ENCODE measurements at regions not wholly inside any gene's neighbourhood (a gene's known extent, or its start where the extent isn't known, plus 50 kb on each side); places are given as distances from the start of the nearest gene placed in this dataset.

GRCh38 chr6:88558981-88559380 lies 392.8 kb upstream of the CNR1 start:
- TF ChIP-seq CTCF (IDR thresholded peaks at IDR 0.05; ENCODE audit: insufficient read depth, low read length) = no peak
- DNase-seq (ENCODE audit: low read depth) = no peak
- no peak overlapping the region for H3K4me3 ChIP-seq (ENCODE audit: low read depth, low read length)

- no peak for DNase-seq (ENCODE audit: low read depth)
- no peak overlapping the region for H3K4me3 ChIP-seq (ENCODE audit: low read depth, low read length)
- no peak for TF ChIP-seq CTCF (IDR thresholded peaks at IDR 0.05; ENCODE audit: insufficient read depth, low read length)
Observed at GRCh38 chr6:88556663-88557062, 390.5 kb upstream of the CNR1 start.

DNA sequence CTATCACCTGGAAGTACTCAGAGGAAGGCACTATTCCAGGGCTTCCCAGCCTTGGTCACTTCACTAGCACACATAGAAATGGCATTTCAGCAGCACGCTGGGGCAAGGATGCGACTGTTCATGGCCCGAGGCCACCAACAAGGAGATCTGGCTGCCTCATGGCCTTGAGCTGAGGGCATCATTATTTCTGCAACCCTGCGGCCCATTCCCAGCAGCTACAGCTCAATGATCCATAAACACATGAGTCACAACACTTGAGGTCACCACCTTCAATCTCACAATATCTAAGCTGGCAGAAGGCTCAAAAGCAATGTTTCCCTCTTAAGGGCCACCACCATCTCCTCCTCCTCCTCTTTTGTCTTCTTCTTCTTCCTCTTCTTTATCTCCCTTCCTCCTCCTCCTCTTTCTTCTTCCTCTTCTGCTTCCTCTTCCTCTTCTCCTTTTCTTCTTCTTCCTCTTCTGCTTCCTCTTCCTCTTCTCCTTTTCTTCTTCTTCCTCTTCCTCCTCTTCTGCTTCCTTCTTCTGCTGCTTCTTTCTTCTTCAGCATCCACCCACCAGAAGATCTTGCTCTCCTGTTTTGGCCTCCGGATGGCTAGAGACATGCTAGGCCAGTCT lies 382.9 kb upstream of the CNR1 start:
- no peak overlapping the region for H3K4me3 ChIP-seq (ENCODE audit: low read depth, low read length)
- DNase-seq (ENCODE audit: low read depth) = no peak
- no peak for TF ChIP-seq CTCF (IDR thresholded peaks at IDR 0.05; ENCODE audit: insufficient read depth, low read length)

DNA sequence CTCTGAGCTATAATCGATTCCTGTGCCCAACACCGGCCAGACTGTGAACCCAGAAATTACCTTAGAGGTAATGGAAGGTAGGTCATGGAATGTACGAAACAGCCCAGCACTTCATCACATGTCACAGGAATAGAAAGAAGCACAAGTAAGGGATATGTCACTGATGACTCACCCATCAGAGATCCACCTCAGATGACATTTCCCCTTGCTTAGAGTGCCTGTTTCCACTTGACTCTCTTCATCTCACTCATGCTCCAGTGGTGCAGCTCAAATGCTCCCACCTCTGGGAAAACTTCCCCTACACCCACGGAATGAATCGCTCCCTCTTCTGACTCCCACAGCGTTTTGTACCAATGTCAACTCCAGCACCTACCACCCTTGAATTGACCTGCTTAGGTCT lies 381.6 kb upstream of the CNR1 start:
- TF ChIP-seq CTCF (IDR thresholded peaks at IDR 0.05; ENCODE audit: insufficient read depth, low read length) = no peak
- DNase-seq (ENCODE audit: low read depth) = no peak
- no peak overlapping the region for H3K4me3 ChIP-seq (ENCODE audit: low read depth, low read length)

GRCh38 chr6:88545991-88546390 lies 379.8 kb upstream of the CNR1 start:
- TF ChIP-seq CTCF (IDR thresholded peaks at IDR 0.05; ENCODE audit: insufficient read depth, low read length) = no peak
- DNase-seq (ENCODE audit: low read depth) = no peak

GRCh38 chr6:88544986-88545612 lies 379.0 kb upstream of the CNR1 start:
- TF ChIP-seq CTCF (IDR thresholded peaks at IDR 0.05; ENCODE audit: insufficient read depth, low read length) = no peak
- no peak for DNase-seq (ENCODE audit: low read depth)
- H3K4me3 ChIP-seq (ENCODE audit: low read depth, low read length) = no peak overlapping the region

More at GRCh38 chr6:88545991-88546390, 379.8 kb upstream of the CNR1 start:
- H3K4me3 ChIP-seq (ENCODE audit: low read depth, low read length) = no peak overlapping the region

All from fibroblast of the aortic adventitia (primary cell).